ENCODE measurements at regions not wholly inside any gene's neighbourhood (a gene's known extent, or its start where the extent isn't known, plus 50 kb on each side); places are given as distances from the start of the nearest gene placed in this dataset.

- no peak for TF ChIP-seq ZNF274 (IDR thresholded peaks at IDR 0.05; ENCODE audit: low read depth, low read length)
- no peak for TF ChIP-seq YY1 (IDR thresholded peaks at IDR 0.05; ENCODE audit: insufficient read depth, insufficient read length)
- no peak for TF ChIP-seq SUZ12 (IDR thresholded peaks at IDR 0.05; ENCODE audit: extremely low read depth, insufficient read depth, insufficient read length)
Measured at GRCh38 chr10:105506262-105506661, 865.2 kb downstream of the SORCS3 start.

Data from NT2/D1 (cell line).